ENCODE measurements at regions not wholly inside any gene's neighbourhood (a gene's known extent, or its start where the extent isn't known, plus 50 kb on each side); places are given as distances from the start of the nearest gene placed in this dataset.
"Not testable (repeated sequence)": the region's sequence is repeated elsewhere in the genome, so short reads cannot be mapped to it uniquely, and the experiment has no call there.

DNA sequence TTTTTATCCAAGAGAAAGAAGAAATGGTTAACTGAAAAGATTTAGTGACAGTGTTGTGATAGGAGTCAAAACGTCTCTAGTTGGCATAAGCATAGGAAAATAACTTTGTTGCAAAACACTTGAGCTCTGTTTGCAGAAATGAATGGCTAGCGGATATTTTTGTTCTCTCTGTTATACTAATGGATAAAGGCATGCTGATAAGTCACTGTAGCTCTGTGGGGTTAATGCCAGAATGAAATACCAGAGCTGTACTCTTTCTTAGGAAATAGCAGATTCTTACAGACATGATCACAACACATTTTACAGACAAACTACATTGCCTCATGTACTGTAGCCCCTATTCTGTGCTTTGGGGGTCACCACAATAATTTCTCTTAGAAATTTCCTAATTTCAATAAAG is 202.8 kb downstream of the DMRTA1 start:
- DNase-seq (ENCODE audit: low read depth in 3 of 3, low spot score in 2 of 3) = no peak

DNA sequence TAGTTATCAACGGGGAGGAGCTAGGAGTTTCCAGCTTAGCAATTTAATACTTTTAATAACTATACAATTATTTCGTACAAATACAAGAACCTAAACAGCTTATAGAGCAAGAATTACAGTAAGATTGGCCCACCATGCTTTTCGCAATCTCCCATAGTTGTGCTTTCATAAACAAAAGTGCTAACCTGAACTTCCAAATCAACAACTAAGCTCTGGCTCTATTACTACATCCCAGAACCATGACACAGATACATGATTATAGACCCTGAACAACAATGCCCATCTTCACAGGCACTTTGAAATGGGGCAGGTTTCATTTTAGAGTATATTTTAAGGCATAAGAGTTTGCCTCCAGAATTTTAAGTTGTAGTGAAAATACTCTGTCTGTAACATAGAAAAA is 203.5 kb downstream of the DMRTA1 start:
- no peak for DNase-seq (ENCODE audit: low read depth in 3 of 3, low spot score in 2 of 3)

DNA sequence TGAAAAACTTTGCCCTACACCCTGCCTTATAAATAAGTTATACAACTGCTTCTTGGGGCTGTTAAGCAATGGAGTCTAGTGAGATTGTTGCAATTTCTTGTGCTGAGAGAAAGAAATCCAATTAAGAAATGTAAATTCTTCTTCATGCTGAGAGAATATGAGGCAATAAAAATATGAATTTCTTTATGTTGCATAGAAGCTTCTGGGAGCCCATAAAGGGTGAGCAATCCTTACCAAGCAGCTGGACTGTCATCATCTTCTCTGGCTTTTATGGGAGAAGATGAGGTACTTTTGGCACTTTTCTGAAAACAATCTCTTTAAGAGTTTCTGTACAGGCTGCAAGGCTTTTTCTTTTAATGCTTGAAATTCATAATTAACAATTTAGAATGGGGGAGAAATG is 204.3 kb downstream of the DMRTA1 start:
- no peak for DNase-seq (ENCODE audit: low read depth in 3 of 3, low spot score in 2 of 3)

DNA sequence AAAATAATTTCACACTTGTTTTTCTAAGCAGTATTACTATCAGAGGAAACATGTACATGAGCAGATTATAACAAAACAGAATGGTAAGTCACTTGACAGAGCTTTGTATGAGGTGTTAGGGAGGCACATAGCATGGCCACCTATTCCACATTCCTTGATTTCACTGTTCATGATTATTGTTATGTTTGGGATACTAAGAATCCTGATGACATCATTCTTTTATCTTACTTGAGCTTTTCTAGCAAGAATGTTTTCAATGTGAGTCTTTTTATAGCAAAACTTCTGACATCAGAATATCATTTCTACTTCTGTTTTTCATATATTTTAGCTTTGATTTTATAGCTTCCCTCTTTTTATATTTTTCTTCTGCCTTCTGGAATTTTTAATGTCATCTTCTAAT is 208.2 kb downstream of the DMRTA1 start:
- DNase-seq (ENCODE audit: low read depth in 3 of 3, low spot score in 2 of 3) = no peak

DNA sequence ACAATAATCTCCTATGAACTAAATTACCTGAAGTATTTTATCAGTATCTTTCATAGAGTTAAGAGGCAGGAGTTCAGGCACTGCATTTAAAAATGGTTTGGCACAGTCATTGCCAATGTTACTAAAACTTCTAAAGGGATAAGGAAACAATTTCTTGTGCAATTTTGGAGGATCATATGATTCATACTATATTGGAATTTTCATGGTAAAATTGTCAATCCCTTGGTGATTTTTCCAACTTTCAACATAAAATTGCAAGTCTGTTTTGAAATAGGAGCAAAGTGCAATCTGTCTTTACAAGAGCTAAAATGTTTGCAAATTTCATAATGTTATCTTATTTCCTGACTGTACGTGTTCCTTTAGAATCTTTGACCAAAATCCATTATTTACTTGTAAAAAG is 211.1 kb downstream of the DMRTA1 start:
- no peak for DNase-seq (ENCODE audit: low read depth in 3 of 3, low spot score in 2 of 3)

DNA sequence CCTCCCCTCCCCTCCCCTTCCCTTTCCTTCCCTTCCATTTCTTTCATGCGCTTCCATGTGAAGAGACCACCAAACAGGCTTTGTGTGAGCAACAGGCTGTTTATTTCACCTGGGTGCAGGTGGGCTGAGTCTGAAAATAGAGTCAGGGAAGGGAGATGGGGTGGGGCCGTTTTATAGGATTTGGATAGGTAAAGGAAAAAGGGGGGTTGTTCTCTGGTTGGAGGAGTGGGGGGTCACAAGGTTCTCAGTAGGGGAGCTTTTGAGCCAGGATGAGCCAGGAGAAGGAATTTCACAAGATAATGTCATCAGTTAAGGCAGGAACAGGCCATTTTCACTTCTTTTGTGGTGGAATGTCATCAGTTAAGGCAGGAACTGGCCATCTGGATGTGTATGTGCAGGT is 211.9 kb downstream of the DMRTA1 start:
- not testable (repeated sequence) for DNase-seq (ENCODE audit: low read depth in 3 of 3, low spot score in 2 of 3)

DNA sequence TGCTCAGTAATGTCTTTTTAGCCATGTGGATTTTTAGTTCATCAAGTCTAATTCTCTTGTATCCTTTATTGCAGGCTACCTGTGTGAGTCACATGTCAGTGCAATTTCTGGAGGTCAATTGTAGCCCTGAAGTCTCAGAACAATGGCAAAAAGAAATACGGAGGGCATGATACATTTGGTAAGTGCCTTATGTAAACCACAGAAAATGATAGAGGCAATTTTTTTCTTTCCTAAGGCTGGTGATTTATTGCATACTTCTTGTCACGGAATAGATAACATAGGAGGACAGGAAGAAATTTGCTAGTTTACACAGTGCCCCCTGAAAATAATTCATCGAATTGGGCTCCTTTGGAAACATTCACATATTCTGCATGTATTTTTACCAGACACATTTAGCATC is 235.9 kb downstream of the DMRTA1 start:
- DNase-seq (ENCODE audit: low read depth in 3 of 3, low spot score in 2 of 3) = no peak

DNA sequence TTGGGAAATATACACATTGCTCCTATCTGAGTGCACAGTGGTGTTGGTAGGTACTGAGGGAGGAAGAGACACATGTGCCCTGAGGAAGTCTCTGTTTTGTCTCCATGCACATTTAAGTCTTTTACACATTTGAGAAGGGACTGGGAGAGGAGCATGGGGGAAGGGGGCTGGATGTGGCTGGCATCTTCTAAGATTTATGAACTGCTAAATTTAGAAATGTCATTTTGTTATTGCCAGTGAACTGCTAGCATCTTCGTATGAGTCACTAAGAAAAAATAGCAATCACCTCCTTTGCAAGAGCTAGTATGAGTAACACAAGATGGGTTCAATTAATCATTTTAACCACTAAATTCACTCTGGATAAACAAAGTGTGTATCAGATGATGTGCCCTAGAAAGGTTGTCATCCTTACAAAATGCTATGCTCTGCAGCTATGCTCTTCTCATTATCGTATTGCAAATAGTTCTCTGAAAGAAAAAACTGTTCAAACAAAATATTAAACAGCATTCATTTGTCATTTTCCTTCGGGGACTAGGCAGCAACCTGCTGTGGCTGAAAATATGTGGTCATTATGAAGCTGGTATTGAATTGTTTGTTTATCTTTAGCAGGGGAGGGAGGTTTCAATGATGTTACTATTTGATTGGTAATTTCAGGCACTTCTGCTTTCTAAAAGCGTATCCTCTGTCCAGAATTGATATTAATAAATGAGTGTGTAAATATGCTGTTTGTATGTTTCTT is 236.5 kb downstream of the DMRTA1 start:
- DNase-seq (ENCODE audit: low read depth in 3 of 3, low spot score in 2 of 3) = no peak

DNA sequence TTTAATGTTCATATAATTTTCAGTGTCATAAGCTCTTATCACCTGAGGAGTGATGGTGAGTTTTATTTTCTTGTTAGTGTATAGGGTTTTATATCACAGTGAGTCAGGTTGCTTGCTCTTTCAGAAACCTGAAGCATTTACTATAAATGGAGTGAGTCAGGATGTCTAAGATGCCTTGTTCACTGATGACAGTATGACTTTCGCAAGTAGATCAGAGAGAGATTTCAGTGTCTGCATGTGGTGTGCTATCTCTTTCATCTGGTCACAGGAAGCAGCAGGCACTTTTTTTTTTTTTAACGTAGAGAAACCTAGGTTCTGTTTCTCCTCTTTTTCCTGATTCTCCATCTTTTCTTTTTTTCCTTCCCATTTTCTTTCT is 237.1 kb downstream of the DMRTA1 start:
- no peak for DNase-seq (ENCODE audit: low read depth in 3 of 3, low spot score in 2 of 3)

DNA sequence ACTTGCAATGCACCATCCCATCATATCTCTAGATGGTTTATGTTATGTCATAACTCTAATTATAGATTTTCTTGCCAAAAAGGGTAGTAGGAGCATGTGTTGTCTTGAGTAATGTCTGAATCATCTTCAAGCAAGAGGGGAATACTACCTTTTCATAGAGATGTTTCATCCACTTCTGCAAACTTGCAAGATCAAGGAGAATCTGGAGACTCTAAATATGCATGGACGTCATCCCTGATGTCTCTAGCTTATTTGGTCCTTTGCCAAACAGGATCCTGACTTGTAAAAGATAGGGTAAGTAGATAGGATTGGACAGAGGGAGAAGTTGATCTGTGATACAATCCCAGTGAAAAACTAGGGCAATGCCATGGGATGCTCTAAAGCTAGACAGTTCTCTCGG is 246.5 kb downstream of the DMRTA1 start:
- DNase-seq (ENCODE audit: low read depth in 3 of 3, low spot score in 2 of 3) = no peak

DNA sequence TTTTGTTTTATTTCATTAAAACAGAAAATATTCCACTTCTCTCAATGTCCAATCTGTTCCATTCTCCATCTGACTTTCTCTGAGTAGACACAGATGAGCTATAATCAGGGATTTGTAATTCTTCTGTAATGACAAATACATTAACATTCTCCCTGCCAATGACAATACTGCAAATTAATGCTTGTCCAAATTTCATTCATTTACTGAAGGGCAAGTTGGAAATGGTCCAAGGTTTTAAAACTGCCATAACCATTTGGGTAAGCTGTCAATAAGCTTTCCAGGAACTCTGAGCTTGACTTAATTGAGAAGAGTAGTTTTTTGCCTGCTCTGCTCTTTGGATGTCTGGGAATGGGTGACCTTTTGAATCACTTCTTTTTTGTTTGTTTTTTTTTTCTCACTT is 253.5 kb downstream of the DMRTA1 start:
- DNase-seq (ENCODE audit: low read depth in 3 of 3, low spot score in 2 of 3) = no peak

DNA sequence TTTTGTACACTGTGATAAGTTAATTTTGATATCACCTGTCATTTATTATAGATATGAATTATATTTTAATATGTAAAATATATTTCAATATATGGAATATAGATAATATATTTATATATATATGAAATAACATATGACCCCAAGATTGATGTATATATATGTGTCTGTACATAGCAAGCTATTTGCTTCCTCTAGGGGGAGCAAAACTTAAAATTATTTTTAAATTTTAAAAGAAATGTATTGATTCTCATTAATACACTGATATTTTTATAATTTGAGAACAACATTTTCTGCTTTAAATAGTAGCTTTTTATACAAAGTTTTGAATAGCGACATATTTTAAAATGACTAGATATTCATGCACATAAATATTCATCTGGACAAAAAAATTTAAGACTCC is 272.0 kb downstream of the DMRTA1 start:
- no peak for DNase-seq (ENCODE audit: low read depth in 3 of 3, low spot score in 2 of 3)

DNA sequence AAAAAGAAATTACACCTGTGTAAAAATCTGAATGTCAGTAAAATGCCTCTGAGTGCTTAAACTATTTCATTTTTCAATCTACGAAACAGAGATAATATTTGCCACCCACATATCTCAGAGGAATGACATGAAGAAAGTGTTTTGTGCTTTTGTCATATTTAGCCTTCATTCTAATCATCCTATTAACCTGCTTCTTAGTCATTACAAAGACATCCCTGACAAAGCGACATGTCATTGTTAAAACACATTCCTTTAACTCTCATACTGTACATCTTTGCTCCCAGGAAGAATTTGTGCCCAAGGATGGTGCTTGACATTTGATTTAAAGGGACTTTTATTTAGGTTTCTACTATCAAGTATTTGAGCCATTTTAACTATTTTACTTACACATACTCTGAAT is 275.9 kb downstream of the DMRTA1 start:
- no peak for DNase-seq (ENCODE audit: low read depth in 3 of 3, low spot score in 2 of 3)

DNA sequence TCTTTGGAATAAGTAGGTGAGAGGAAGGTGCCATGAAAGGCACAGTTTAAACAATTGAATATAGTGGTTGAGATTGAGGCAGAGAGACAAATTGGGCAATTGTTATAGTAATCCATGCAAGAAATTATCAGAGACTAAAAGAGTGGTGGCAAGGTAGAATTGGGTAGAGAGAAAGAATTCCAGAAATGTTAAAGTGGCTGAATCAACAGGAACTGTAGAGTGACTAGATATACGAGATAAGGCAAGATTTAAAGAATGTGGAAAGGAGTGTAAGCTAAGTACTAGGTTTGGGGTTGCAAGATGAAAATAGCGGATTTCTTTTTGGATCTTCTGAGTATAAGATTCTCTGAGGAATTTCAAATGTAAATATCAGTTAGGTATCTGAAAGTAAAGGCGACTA is 285.2 kb downstream of the DMRTA1 start:
- no peak for DNase-seq (ENCODE audit: low read depth in 3 of 3, low spot score in 2 of 3)

DNA sequence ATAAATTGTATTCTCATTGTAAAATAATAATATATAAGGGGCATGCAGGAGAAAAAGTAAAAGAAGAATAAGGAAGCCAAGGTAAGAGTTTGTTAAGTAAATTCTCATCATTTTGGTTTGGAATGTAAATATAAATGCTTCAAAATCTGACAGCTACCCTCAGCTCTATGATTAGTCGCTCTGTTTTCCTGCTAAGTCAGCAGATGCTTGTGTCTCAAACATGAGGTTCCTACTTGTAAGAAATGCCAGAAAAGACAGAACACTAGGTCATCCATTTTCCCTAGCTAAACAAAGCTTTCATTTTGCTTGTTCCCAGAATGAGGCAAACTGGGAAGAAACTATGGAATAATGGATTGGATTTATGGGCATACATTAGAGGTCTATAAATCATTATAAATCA is 293.1 kb downstream of the DMRTA1 start:
- no peak for DNase-seq (ENCODE audit: low read depth in 3 of 3, low spot score in 2 of 3)

DNA sequence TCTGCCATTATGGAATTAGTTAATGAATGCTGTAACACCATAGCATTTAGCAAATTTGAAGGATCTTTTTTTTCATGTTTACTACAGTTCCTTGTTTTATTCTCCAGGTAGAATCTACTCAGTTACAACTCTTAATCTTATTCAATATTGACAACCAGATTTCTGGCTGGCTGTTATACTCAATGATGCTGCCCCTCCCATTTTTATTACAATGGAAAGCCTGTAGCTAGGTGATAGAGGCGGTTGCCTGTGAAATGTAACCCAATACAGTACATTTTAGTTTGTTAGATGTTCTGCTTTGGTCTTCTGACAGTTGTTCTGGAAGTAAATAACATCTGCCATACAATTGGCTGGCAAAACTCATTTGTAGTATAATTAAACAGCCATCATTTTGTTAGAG is 294.2 kb downstream of the DMRTA1 start:
- DNase-seq (ENCODE audit: low read depth in 3 of 3, low spot score in 2 of 3) = no peak

DNA sequence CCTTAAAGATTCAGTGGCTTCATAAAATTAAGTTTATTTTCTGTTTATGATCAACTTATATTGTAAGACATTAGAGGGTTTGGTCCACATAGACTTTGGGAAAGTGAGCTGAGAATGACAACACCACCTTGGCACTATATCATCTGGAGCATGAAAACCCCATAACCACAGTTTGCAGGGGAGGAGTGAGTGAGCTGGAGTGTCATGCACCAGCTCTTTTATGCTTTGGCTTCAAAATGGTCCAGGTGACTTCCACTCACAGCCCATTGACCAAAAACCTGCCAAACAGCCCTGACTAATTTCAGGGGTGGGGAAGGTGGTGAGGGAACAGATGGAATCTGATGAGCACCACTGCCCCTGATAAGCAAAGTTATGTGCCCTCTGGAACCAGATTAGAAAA is 295.8 kb downstream of the DMRTA1 start:
- DNase-seq (ENCODE audit: low read depth in 3 of 3, low spot score in 2 of 3) = no peak

DNA sequence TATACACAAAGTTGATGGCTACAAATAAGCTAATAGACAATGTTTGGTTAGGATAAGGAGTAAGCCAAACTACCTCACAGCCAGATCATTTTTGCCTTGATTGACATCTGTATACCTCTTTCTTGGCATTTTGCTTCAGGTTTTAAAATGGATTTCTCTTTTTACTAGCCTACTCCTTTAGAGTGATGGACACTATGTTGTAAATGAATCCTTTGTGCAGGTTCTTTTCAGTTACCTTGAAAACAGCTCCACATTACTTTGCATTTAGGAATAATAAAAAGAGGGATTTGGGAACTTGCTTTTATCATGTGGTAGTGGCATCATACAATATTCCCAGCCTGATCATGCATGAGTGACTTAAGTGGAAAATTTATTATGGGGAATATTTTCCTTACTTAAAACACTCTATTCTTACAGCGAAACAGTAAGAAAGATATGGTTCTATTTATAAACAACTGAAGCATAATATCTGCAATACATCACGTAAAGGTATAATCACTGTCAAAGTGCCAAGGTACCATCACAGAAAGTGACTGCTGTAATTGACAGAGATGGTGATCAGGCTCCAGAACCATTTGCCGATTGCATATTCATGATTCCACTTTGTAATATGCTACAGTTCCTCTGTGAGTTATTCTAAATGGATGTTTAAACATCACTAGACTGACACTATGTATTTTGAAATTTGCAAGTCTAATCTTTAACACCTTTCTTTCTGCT is 327.0 kb downstream of the DMRTA1 start:
- DNase-seq (ENCODE audit: low read depth in 3 of 3, low spot score in 2 of 3) = no peak

DNA sequence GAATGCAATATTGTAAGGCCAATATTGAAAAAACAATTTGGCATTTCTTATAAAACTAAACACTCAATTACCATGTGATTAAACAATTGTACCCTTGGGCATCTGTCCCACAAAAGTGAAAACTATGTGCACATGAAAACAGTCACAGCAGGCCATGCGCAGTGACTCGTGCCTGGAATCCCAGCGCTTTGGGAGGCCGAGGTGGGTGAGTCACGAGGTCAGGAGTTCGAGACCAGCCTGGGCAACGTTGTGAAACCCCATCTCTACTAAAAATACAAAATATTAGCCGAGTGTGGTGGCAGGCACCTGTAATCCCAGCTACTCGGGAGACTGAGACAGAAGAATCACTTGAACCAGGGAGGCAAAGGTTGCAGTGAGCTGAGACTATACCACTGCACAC is 343.7 kb downstream of the DMRTA1 start:
- DNase-seq (ENCODE audit: low read depth in 3 of 3, low spot score in 2 of 3) = no peak

DNA sequence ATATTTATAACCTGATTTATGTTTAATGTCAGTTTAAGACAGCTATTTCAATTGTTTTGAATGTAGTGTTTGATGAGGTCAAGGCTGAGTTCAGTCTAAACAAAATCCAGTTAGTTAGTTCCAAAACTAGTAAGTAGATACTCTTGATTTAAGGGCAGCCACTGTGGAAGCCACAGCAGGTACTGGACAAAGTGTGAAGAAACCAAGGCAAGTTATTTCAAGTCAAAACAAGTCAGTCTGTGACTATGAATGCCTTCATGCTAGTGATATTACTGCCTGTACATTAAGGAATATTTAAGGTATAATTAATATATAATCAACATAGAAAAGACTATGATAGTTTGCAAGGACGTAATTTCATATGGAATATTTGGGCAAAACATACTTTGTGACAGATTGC is 362.3 kb downstream of the DMRTA1 start:
- no peak for DNase-seq (ENCODE audit: low read depth in 3 of 3, low spot score in 2 of 3)

DNA sequence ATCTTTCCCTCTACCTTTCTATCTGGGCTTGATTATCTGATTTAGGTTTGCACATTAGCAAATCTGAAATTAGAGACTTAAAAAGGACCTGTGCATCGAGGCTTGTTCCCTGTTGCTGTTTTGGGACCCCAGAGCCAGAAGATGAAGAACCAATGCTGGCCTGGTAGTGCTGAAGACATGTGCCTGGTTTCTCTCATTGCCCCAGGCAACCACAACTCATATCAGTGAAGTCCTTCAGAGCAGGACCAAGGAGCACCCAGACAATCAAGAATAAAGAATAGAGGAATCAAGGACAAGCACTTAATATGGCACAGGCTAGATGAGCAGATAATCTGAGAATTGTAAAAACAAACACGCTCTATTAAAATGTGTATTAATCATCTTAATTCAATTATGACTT is 362.7 kb downstream of the DMRTA1 start:
- no peak for DNase-seq (ENCODE audit: low read depth in 3 of 3, low spot score in 2 of 3)

DNA sequence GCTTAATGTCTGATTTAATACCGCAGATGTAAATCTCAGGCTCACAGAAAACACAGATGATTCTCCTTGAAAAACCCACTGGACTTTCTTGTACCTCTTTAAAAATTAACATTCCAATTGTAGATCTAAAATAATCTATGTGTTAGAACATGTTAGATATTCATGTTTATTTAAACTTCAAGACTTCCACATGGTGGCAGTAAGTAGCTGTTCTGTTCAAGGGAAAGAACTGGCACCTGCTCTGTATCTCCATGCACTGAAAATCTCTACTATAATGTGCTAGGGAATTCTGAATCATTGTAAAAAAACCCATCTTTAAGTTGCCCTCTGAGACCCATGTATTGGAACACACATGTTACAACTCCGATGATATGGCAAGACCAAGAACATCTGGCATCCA is 366.9 kb downstream of the DMRTA1 start:
- peak in 1 of 3 donors; percentile 1 for DNase-seq (ENCODE audit: low read depth in 3 of 3, low spot score in 2 of 3)

DNA sequence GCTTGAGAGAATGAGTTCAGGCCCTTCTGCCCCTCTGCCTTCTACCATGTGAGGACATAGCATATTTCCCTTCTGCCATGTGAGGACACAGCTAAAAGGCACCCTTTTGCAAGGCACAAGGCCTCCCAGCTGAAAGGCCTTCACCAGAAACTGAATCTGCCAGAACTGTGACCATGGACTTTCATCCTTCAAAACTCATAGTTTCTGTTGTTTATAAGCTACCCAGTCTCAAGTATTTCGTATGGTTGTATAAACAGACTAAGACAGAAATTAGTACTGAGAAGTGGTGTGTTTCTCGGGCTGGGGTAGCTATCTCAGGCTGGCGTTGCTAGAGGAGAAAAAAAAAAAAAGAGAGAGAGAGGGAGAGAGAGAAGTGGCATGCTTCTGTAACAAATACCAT is 368.6 kb downstream of the DMRTA1 start:
- no peak for DNase-seq (ENCODE audit: low read depth in 3 of 3, low spot score in 2 of 3)

Measured in right renal cortex interstitium (tissue), 3 donors.